Fibroblast of lung (primary cell): ENCODE measurements at regions not wholly inside any gene's neighbourhood (a gene's known extent, or its start where the extent isn't known, plus 50 kb on each side); places are given as distances from the start of the nearest gene placed in this dataset.

Source experiments
- CTCF ChIP-seq, 2 donors: IDR thresholded peaks in 1 of 2; conservative IDR thresholded peaks in 1 of 2; 1 replicate in 1 of 2; 2 replicates in 1 of 2; pipeline ENCODE4 v1.5.1; 2011 to 2012; ENCODE audit warnings: low read length in 2 of 2, control low read depth in 1 of 2, inconsistent platforms in 1 of 2, low read depth in 1 of 2, mild to moderate bottlenecking in 1 of 2
- EZH2 ChIP-seq: IDR thresholded peaks from 2 replicates; pipeline ENCODE4 v1.5.1; 2012; ENCODE audit warnings: low read length, control low read depth, mild to moderate bottlenecking; ENCODE audit errors: missing control alignments

- TF ChIP-seq CTCF (conservative IDR thresholded peaks at IDR 0.05 in 1 of 2, IDR thresholded peaks at IDR 0.05 in 1 of 2; ENCODE audit: low read depth in 1 of 2, low read length in 2 of 2) (no peak), EZH2 (no peak)
Observed at GRCh38 chr6:11645016-11645415, 107.5 kb downstream of the TMEM170B start.
